Caki2 (cell line): ENCODE measurements at regions not wholly inside any gene's neighbourhood (a gene's known extent, or its start where the extent isn't known, plus 50 kb on each side); places are given as distances from the start of the nearest gene placed in this dataset.
"Not testable (repeated sequence)": the region's sequence is repeated elsewhere in the genome, so short reads cannot be mapped to it uniquely, and the experiment has no call there.

Experiments
- DNase-seq: peaks from one replicate; pipeline ENCODE4 v3.0.0-alpha.2; 2015; ENCODE audit warnings: low read depth
- in situ Hi-C: cut with HindIII; loops from 2 replicates; pipeline ENCODE4 v1.10.0; 2016; ENCODE audit warnings: low sequenced_read_pairs, low pct_unique_long_range_greater_than_20kb, mixed read lengths

DNA sequence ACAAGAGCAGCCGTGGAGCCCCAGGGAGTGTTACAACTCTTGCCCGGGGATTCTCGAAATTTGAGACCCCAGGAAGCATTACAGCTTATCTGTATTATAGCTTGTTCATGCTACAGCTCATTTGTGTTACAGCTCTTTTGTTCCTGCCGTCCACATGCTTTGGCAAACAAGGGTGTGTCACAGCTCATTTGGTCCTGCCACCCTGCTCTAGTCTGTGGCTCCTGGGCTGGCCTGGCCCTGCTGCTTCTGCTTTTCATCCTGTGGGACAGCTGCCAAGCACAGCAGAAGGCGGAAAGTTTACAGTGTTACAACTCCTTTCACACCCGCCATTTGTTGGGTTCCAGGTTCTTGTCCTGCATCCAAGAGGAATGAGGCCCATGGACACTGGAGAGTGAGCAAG lies 685.0 kb downstream of the SLCO4C1 start:
- in situ Hi-C loops: no loop called here
- no peak for DNase-seq

DNA sequence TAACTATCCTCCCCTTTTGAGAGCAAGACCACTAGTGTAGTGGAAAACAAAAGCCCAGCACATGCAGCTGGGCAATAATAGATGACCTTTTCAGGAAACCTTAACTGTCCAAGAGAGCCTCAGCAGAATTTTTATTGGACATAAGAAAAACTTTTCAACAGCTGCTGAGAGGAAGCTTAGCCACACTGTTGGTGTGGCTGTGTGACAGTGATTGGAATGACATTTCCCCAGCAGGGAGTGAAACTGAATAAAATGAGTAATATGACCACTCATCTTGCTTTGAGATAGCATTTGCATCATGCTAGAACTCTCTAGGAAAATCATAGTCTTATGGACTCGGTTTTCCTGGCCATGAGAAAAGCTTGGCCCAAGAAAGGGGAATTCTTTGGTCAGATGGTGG lies 687.8 kb downstream of the SLCO4C1 start:
- no peak for DNase-seq
- in situ Hi-C loops: no loop called here

DNA sequence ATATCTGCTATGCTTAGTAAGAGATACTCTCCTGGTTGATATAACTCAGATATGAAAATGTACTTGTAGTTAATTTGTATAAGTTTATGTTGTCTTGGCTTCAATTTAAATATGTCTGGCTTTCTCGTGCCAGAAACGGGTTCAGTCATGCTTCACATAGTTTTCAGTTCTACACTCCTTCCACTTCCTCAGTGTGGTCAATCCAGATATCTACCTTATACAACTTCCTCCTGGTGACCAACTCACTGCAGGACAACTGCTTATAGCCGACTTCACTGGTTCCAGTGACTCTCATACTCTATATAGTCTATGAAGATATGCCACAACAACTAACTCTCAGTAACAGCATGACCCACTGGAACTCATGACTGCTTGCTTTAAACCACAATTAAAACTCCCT lies 690.4 kb downstream of the SLCO4C1 start:
- in situ Hi-C loops: no loop called here
- no peak for DNase-seq

DNA sequence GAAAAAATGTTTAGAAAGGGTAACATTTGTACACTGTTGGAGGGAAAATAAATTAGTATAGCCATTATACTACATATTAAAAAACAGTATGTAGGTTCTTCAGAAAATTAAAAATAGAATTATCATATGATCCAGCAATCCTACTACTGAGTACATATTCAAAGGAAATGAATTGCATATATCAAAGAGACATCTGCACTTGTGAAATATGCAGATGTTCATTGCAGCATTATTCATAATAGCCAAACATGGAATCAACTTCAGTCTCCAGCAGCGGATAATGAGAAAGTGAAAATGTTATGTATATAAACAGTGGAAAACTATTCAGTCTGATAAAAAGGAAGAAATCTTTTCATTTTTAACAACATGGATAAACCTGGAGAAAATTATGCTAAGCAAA lies 695.5 kb downstream of the SLCO4C1 start:
- in situ Hi-C loops: no loop called here
- no peak for DNase-seq

DNA sequence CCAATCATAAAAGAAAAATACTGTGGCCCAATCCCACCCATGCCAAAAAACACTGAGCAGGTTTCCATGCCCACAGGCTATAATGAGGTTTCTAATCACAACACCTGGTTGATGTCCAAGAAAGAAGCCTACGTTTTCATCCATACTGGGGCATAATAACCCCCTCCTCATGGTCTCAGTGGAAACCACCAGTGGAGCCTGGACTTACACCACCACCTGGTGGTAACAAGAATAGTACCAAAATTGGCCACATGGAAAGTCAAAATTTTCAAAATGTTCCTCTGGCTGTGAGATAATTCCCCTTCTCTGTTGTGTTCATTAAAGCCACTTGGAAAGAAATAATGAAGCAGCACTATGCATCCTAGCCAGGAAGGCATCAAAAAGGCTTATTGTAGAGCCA lies 687.3 kb upstream of the ST8SIA4 start:
- DNase-seq: no peak

GRCh38 chr5:101585366-101585765 lies 682.3 kb upstream of the ST8SIA4 start:
- in situ Hi-C loops: no loop called here
- no peak for DNase-seq

More for the DNA sequence above, 687.3 kb upstream of the ST8SIA4 start:
- in situ Hi-C loops: no loop called here

DNA sequence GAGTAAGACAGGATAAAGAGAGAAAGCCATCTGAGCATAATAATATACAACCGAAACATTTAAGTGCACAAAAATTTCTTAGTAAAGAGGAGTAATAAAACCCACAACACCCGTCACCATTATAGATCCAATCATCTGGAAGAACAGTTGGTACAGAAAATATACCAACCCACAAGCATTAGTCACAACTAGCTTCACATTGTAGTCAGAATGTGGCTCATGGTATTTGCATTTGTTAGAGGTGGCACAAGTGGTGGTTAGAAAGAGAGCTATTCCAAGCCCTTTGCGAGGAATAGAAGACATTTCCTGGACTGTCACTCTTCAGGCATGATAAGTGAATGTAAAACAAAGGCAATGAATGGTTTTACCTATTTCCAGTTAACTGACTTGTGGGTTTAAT lies 677.5 kb upstream of the ST8SIA4 start:
- in situ Hi-C loops: no loop called here

DNA sequence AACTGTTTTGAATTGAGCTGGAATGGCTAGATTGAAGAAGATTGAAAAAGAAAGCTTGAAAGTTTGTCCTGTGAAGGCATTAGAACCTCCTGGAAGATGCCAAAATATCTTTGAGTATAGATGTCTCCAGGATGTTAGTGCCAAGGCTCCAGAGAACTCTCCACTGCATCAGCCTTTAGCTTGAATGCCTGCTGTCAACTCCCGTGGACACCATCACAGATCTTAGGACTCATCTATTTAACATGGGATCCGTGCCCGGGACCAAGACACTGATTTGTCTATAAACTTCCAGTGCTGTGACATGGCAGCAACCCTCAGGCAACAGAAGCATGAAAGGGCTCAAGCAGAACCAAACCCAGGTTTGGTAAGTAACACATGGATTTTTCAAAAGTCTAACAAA lies 670.9 kb upstream of the ST8SIA4 start:
- in situ Hi-C loops: no loop called here
- no peak for DNase-seq

More for the DNA sequence above, 677.5 kb upstream of the ST8SIA4 start:
- DNase-seq: no peak

GRCh38 chr5:101561018-101561417 lies 657.9 kb upstream of the ST8SIA4 start:
- no peak for DNase-seq
- in situ Hi-C loops: no loop called here

DNA sequence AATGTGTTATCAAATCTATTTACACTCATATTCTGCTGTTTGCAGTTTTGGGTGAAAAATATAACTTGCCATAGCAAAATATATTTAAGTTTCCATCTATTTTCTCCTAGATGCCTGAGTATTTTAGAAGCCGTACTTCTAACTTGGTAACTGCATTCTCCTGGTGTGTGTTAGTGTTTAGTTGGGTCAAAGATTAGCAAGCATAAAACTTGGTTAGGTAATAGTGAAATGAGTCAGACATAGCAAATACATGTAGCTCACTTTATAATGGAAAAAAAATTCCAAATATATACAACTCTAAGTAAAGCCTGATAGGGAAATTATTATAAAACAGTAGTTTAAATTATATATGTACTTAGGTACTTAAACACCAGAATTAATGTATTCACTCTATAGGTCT lies 640.7 kb upstream of the ST8SIA4 start:
- DNase-seq: no peak
- in situ Hi-C loops: no loop called here

DNA sequence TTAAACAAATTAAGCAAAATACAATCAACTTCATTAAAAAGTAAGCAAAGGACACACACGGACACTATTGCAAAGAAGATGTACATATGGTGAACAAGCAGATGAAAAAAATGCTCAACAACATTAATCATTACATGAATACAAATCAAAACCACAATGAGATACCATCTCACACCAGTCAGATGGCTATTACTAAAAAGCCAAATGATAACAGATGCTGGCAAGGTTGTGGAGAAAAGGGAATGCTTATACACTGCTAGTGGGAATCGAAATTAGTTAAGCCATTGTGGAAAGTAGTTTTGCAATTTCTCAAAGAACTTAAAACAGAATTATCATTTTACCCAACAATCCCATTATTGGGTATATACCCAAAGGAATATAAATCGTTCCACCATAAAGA lies 636.2 kb upstream of the ST8SIA4 start:
- DNase-seq: no peak
- in situ Hi-C loops: no loop called here

DNA sequence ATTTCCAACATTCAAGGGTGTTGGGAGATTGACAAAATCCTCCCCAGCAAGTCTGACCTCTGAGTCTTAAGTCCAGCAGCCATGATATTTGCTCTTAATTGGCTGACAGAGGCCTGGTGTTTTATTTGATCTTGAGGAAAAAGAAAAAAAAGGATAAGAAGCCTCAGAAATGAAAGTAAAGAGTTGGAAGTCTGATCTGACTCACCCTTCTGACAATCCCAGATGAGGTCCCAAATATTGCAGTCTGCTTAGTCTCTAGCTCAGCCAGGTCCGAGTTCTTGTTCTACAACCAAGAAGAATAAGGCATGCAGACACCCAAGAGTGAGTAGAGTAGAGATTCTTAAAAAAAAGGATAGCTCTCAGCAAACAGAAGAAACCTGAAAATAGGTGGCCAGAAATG lies 632.5 kb upstream of the ST8SIA4 start:
- in situ Hi-C loops: no loop called here
- no peak for DNase-seq

DNA sequence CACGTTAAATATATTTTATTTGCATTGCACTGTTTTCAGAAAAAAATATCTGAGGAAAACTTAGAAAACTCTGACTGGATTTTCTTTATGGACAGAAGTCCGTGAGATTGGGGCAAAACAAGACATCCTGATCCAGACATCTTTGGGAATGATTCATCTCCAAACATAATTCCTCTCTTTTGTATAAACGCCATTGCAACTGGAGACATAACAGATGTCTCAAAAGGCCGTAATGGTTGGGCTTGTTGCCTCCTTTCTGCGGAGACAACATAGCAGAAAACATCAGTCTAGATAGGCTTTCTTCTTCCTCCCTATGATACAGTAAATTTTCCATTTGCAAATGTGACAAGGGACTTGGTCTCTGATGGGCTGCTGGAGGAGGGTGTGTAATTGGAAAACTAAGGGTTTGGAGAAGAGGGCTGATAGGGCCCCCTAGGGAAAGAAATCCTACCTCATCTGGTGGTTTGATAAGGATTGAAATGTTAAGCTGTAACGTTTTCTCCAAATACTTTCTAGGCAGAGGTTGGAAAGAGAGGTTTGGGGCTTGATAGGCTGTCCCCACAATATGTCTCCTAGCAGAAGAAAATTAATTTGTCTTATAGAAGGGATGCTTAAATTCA lies 631.5 kb upstream of the ST8SIA4 start:
- in situ Hi-C loops: no loop called here

DNA sequence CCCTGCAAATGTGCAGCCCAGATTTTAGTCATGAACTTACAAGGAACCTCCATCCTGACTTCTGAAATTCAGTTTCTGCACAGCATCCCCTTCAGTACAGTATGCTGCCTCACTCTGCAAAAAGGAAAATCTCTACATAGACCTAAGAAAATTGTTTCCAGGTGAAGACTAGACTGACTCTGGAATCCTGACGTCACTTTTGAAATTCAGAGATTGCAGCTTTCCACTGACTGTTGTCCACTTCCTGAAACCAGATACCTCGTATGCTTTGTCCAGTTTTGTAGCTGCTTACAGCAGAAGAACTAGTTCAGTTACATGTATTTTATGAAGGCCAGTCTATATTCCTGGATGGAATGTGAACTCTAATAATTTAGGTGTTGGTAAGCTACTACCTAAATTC lies 629.3 kb upstream of the ST8SIA4 start:
- in situ Hi-C loops: no loop called here
- no peak for DNase-seq

More for the DNA sequence above, 631.5 kb upstream of the ST8SIA4 start:
- DNase-seq: no peak

GRCh38 chr5:101531026-101531425 lies 627.9 kb upstream of the ST8SIA4 start:
- DNase-seq: no peak
- in situ Hi-C loops: no loop called here

DNA sequence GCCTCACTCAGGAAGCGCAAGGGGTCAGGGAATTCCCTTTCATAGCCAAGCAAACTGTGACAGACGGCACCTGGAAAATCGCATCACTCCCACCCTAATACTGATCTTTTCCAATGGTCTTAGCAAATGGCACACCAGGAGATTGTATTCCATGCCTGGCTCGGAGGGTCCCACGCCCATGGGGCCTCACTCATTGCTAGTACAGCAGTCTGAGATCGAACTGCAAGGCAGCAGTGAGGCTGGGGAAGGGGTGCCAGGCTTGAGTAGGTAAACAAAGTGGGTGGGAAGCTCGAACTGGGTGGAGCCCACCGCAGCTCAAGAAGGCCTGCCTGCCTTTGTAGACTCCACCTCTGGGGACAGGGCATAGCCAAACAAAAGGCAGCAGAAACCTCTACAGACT lies 626.0 kb upstream of the ST8SIA4 start:
- DNase-seq, in situ Hi-C loops: not testable (repeated sequence)

DNA sequence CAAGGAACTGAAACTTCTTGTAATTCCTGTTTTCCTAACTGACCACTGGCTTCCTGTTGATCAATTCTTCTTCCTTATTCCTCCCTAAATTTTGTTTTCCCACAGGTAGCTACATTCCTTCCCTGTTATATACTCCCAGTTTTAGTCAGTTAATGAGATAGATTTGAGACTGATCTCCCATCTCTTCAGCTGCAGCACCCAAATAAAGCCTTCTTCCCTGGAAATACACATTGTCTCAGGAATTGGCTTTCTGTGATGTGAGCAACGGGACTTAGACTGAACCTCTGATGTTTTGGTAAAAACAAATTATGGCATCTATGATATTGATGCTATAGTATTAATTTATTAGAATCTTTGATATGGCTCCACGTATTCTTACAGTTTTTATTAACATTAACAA lies 617.3 kb upstream of the ST8SIA4 start:
- in situ Hi-C loops: no loop called here
- no peak for DNase-seq

GRCh38 chr5:101517795-101518194 lies 614.7 kb upstream of the ST8SIA4 start:
- no peak for DNase-seq
- in situ Hi-C loops: no loop called here

GRCh38 chr5:101515721-101516120 lies 612.6 kb upstream of the ST8SIA4 start:
- no peak for DNase-seq
- in situ Hi-C loops: no loop called here

DNA sequence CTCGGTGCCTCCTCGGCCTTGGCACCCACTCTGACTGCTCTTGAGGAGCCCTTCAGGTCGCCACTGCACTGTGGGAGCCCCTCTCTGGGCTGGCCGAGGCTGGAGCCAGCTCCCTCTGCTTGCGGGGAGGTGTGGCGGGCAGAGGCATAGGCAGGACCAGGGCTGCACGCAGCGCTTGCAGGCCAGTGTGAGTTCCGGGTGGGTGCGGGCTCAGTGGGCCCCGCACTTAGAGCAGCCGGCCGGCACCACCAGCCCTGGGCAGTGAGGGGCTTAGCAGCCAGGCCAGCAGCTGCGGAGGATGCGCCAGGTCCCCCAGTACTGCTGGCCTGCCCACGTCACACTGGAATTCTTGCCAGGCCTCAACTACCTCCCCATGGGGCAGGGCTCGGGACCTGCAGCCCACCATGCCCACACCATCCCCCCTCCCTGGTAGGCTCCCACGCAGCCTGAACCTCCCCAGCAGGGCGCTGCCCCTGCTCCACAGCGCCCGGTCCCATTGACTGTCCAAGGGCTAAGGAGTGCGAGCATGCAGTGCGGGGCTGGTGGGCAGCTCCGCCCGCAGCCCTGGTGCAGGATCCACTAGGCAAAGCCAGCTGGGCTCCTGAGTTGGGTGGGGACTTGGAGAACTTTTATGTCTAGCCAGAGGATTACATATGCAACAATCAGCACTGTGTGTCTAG lies 602.9 kb upstream of the ST8SIA4 start:
- no peak for DNase-seq
- in situ Hi-C loops: no loop called here
